ENCODE measurements at regions not wholly inside any gene's neighbourhood (a gene's known extent, or its start where the extent isn't known, plus 50 kb on each side); places are given as distances from the start of the nearest gene placed in this dataset.

DNA sequence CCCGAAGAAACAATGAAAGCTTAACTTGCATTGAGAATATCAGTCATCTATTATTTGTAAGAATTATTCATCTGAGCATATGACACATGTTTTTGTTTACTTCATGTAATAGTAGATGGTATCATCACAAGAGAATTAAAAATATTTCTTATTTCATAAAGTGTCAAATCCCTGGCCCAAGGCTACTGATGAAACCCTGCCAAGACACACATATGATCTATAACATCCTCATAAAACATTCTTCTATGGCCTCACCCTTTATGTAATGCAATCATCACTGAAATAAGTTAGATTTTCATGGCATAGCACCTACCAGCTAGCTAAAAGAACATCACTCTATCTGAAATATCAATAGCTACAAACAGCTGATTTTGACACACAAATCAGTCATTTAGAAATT lies 385.6 kb upstream of the PHF14 start:
- no peak for ATAC-seq
- no peaks in the 10 kb centered on the region for H3K9me3 ChIP-seq
- no peaks in the 10 kb centered on the region for H3K36me3 ChIP-seq
- H3K27ac ChIP-seq, result no peak overlapping the region
- no peak overlapping the region for H3K4me3 ChIP-seq
- DNase-seq, result no peak
- H3K27me3 ChIP-seq, result no peaks in the 10 kb centered on the region
- intact Hi-C loops (cut with DNase I), result no loop called here
- TF ChIP-seq, protein P1, sequence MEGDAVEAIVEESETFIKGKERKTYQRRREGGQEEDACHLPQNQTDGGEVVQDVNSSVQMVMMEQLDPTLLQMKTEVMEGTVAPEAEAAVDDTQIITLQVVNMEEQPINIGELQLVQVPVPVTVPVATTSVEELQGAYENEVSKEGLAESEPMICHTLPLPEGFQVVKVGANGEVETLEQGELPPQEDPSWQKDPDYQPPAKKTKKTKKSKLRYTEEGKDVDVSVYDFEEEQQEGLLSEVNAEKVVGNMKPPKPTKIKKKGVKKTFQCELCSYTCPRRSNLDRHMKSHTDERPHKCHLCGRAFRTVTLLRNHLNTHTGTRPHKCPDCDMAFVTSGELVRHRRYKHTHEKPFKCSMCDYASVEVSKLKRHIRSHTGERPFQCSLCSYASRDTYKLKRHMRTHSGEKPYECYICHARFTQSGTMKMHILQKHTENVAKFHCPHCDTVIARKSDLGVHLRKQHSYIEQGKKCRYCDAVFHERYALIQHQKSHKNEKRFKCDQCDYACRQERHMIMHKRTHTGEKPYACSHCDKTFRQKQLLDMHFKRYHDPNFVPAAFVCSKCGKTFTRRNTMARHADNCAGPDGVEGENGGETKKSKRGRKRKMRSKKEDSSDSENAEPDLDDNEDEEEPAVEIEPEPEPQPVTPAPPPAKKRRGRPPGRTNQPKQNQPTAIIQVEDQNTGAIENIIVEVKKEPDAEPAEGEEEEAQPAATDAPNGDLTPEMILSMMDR (IDR thresholded peaks at IDR 0.05), result no peak
- H3K4me1 ChIP-seq, result no peaks in the 10 kb centered on the region

DNA sequence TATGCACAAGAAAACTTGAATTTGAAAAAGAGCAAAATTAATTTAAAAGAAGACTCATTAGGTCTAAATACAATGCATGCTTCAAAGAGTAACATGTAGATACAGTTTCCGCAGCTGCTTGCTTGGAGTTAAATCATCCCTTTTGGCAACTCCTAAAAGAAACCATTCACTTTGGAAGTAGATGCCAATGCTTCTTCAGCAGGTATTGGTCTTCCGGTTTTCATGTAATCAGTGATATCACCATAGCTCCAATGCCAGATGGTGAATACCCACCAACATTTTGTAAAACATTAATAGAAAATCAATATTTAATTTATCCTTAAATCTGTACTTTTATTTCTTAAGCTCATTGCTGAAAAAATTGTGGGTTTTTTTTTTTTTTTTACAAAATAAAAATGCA lies 381.1 kb upstream of the PHF14 start:
- Histone ChIP-seq H3K9me3 (no peaks in the 10 kb centered on the region), H3K27me3 (no peaks in the 10 kb centered on the region), H3K4me1 (no peaks in the 10 kb centered on the region), H3K27ac (no peak overlapping the region), H3K4me3 (no peak overlapping the region), H3K36me3 (no peaks in the 10 kb centered on the region)
- TF ChIP-seq, protein P1 (IDR thresholded peaks at IDR 0.05), result no peak
- ATAC-seq (no peak), DNase-seq (no peak)
- intact Hi-C loops (cut with DNase I), result no loop called here

DNA sequence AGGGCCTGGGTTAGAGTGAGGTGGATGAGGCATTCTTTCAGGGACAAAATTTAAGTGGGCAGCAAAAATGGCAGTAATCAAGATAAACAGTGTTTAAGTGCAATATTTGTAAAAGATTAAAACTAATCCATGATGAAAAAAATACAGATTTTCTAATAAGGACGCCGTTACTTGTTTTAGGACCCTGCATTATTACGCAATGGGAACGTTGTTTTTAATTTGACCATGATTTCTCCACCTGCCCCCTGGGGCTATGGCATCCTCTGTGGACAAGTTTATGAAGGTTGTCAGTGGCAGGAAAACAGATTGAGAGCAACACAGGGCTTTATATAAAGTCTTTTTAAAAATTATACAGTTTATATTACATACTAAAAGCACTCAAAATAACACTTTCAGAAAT lies 380.6 kb upstream of the PHF14 start:
- H3K36me3 ChIP-seq, result no peaks in the 10 kb centered on the region
- H3K4me1 ChIP-seq, result no peaks in the 10 kb centered on the region
- H3K4me3 ChIP-seq, result no peak overlapping the region
- no peaks in the 10 kb centered on the region for H3K9me3 ChIP-seq
- no peaks in the 10 kb centered on the region for H3K27me3 ChIP-seq
- TF ChIP-seq, protein P1 (IDR thresholded peaks at IDR 0.05), result no peak
- DNase-seq (no peak), ATAC-seq (no peak)
- no peak overlapping the region for H3K27ac ChIP-seq
- intact Hi-C loops (cut with DNase I), result no loop called here

DNA sequence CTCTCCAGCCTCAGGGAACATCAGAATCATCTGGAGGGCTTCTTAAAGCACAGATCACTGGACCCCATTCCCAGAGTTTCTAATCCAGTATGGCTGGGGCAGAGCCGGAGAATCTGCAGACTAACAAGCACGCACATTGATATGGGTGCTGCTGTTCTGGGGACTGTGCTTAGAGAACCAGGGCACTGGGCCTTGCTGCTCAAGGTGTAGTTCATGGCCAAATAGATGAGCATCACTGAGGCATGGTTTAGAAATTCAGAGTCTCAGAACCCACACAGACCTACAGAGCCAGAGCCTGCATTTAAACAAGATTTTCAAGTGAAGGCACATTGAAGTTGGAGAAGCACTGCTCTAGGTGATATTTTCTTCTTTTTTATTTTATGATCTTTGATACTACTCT lies 376.8 kb upstream of the PHF14 start:
- ATAC-seq (no peak), DNase-seq (no peak)
- no peak overlapping the region for H3K27ac ChIP-seq
- no peak overlapping the region for H3K4me3 ChIP-seq
- H3K27me3 ChIP-seq, result no peaks in the 10 kb centered on the region
- intact Hi-C loops (cut with DNase I), result no loop called here
- TF ChIP-seq, protein P1 (IDR thresholded peaks at IDR 0.05), result no peak
- H3K36me3 ChIP-seq, result no peaks in the 10 kb centered on the region
- H3K9me3 ChIP-seq, result no peaks in the 10 kb centered on the region
- H3K4me1 ChIP-seq, result no peaks in the 10 kb centered on the region

DNA sequence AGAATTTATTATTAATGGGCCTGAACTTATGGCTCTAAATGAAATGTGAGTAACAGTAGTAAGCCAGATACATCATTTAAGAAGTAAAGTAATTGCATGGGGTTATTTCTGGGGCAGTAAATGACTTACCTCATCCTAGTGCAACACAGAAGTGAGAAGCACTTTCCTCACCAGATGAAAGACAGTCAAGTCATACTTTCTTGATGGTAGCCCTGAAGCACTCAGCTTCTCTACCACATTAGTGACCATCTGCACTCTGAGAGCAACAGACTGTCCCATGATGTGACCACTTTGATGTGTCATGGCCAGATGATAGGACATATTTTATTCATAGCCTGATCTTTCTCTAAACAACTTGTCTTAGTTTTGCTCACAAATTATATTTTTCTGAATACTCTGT lies 369.5 kb upstream of the PHF14 start:
- Histone ChIP-seq H3K27ac (no peak overlapping the region), H3K4me3 (no peak overlapping the region), H3K4me1 (no peaks in the 10 kb centered on the region), H3K36me3 (no peaks in the 10 kb centered on the region), H3K9me3 (no peaks in the 10 kb centered on the region), H3K27me3 (no peaks in the 10 kb centered on the region)
- TF ChIP-seq, protein P1 (IDR thresholded peaks at IDR 0.05), result no peak
- ATAC-seq, result no peak
- intact Hi-C loops (cut with DNase I), result no loop called here
- no peak for DNase-seq

DNA sequence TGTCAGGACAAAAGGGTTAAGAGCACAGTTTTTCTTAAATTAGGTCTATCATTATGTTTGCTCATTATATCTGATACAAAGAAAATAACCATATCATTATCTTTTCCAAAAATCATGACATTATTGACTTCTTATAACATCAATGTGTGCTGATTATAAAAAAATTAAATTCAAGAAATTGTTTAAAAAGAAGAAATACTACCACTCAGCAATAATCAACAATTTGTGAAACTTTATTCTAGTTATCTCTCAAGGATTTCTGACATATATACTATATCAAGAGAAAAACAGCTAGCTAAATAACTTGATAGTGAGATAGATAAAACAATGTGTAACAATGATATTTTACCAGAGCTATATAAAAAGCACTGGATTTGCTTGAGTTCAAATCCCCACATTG lies 360.7 kb upstream of the PHF14 start:
- Histone ChIP-seq H3K27ac (no peak overlapping the region), H3K9me3 (no peaks in the 10 kb centered on the region), H3K27me3 (no peaks in the 10 kb centered on the region), H3K4me1 (no peaks in the 10 kb centered on the region), H3K4me3 (no peak overlapping the region), H3K36me3 (no peaks in the 10 kb centered on the region)
- intact Hi-C loops (cut with DNase I), result no loop called here
- TF ChIP-seq, protein P1 (IDR thresholded peaks at IDR 0.05), result no peak
- ATAC-seq (no peak), DNase-seq (no peak)

Measured in upper lobe of right lung (tissue), 1 donor.